Mammary epithelial cell (primary cell): ENCODE measurements at regions not wholly inside any gene's neighbourhood (a gene's known extent, or its start where the extent isn't known, plus 50 kb on each side); places are given as distances from the start of the nearest gene placed in this dataset.

Experiments
- EZH2 ChIP-seq: IDR thresholded peaks from 2 replicates; pipeline ENCODE4 v1.6.1; 2012; ENCODE audit warnings: low read length, inconsistent platforms, borderline replicate concordance
- TF ChIP-seq, protein P1 (sequence below), 2 donors: IDR thresholded peaks in 1 of 2; conservative IDR thresholded peaks in 1 of 2; 2 replicates each; pipeline ENCODE4 v1.5.1; 2011 to 2012; ENCODE audit warnings: inconsistent platforms in 2 of 2, low read length in 2 of 2, mild to moderate bottlenecking in 2 of 2, control low read depth in 1 of 2, low read depth in 1 of 2; ENCODE audit not compliant: insufficient read depth in 1 of 2; ENCODE audit errors: extremely low read depth in 1 of 2

- TF ChIP-seq, protein P1, sequence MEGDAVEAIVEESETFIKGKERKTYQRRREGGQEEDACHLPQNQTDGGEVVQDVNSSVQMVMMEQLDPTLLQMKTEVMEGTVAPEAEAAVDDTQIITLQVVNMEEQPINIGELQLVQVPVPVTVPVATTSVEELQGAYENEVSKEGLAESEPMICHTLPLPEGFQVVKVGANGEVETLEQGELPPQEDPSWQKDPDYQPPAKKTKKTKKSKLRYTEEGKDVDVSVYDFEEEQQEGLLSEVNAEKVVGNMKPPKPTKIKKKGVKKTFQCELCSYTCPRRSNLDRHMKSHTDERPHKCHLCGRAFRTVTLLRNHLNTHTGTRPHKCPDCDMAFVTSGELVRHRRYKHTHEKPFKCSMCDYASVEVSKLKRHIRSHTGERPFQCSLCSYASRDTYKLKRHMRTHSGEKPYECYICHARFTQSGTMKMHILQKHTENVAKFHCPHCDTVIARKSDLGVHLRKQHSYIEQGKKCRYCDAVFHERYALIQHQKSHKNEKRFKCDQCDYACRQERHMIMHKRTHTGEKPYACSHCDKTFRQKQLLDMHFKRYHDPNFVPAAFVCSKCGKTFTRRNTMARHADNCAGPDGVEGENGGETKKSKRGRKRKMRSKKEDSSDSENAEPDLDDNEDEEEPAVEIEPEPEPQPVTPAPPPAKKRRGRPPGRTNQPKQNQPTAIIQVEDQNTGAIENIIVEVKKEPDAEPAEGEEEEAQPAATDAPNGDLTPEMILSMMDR (conservative IDR thresholded peaks at IDR 0.05 in 1 of 2, IDR thresholded peaks at IDR 0.05 in 1 of 2; ENCODE audit: extremely low read depth in 1 of 2, insufficient read depth in 1 of 2, low read depth in 1 of 2, low read length in 2 of 2), result no peak
- no peak for TF ChIP-seq EZH2
Measured at GRCh38 chr4:126482311-126482710, 1150.4 kb upstream of the INTU start.
